Prostate gland (tissue), 2 donors: ENCODE measurements at regions not wholly inside any gene's neighbourhood (a gene's known extent, or its start where the extent isn't known, plus 50 kb on each side); places are given as distances from the start of the nearest gene placed in this dataset.
"Not testable (repeated sequence)": the region's sequence is repeated elsewhere in the genome, so short reads cannot be mapped to it uniquely, and the experiment has no call there.

Experiments used
- CTCF ChIP-seq, 4 experiments: fragments of 200-600 bp in 2 of 4; fragments of 450-650 bp in 2 of 4; sonication (generic) in 2 of 4; IDR thresholded peaks; 1 replicate in 3 of 4; 2 replicates in 1 of 4; pipeline ENCODE4 v1.5.1; 2016 to 2019; ENCODE audit warnings: antibody characterized with exemption in 4 of 4, mild to moderate bottlenecking in 2 of 4, moderate library complexity in 2 of 4
- POLR2A ChIP-seq: fragments of 450-650 bp; IDR thresholded peaks from one replicate; pipeline ENCODE4 v1.6.1; 2016; ENCODE audit warnings: antibody characterized with exemption, mild to moderate bottlenecking

- TF ChIP-seq CTCF (IDR thresholded peaks at IDR 0.05); POLR2A: not testable (repeated sequence)
Measured at GRCh38 chr10:46773178-46773896, 137.9 kb upstream of the PTPN20 start.
